ENCODE measurements at regions not wholly inside any gene's neighbourhood (a gene's known extent, or its start where the extent isn't known, plus 50 kb on each side); places are given as distances from the start of the nearest gene placed in this dataset.

GRCh38 chr14:82445810-82446570 is 912.3 kb upstream of the SEL1L start:
- WGBS, 4 donors, result 63 to 74% (median 70%) methylated on average over 5 of the region's 5 CpGs
- no peak for ATAC-seq
- no peaks in the 10 kb centered on the region for H3K9me3 ChIP-seq
- no peak overlapping the region for H3K4me3 ChIP-seq
- TF ChIP-seq POLR2A (IDR thresholded peaks at IDR 0.05), result no peak
- TF ChIP-seq CTCF (IDR thresholded peaks at IDR 0.05), result no peak
- no peak overlapping the region for H3K27ac ChIP-seq
- no peaks in the 10 kb centered on the region for H3K27me3 ChIP-seq
- H3K36me3 ChIP-seq, result no peaks in the 10 kb centered on the region
- no peak for DNase-seq
- intact Hi-C loops (cut with DNase I), result no loop called here
- H3K4me1 ChIP-seq, result no peaks in the 10 kb centered on the region

GRCh38 chr14:82447586-82447985 is 913.9 kb upstream of the SEL1L start:
- 50 to 53% (median 51%) methylated on average over 3 of the region's 3 CpGs for WGBS, 4 donors
- TF ChIP-seq POLR2A (IDR thresholded peaks at IDR 0.05) (no peak), CTCF (IDR thresholded peaks at IDR 0.05) (no peak)

GRCh38 chr14:82449926-82450468 is 916.3 kb upstream of the SEL1L start:
- Histone ChIP-seq H3K27ac (no peak overlapping the region), H3K4me3 (no peak overlapping the region), H3K36me3 (no peaks in the 10 kb centered on the region), H3K9me3 (no peaks in the 10 kb centered on the region), H3K27me3 (no peaks in the 10 kb centered on the region), H3K4me1 (no peaks in the 10 kb centered on the region)
- DNase-seq (no peak), ATAC-seq (no peak)
- 56 to 65% (median 58%) methylated on average over 5 of the region's 5 CpGs for WGBS, 4 donors
- TF ChIP-seq CTCF (IDR thresholded peaks at IDR 0.05), result no peak
- TF ChIP-seq POLR2A (IDR thresholded peaks at IDR 0.05), result no peak
- intact Hi-C loops (cut with DNase I), result no loop called here

More at GRCh38 chr14:82447586-82447985, 913.9 kb upstream of the SEL1L start:
- H3K4me1 ChIP-seq, result no peaks in the 10 kb centered on the region
- no peak overlapping the region for H3K4me3 ChIP-seq
- no peaks in the 10 kb centered on the region for H3K9me3 ChIP-seq
- ATAC-seq, result no peak
- DNase-seq, result no peak
- H3K27me3 ChIP-seq, result no peaks in the 10 kb centered on the region
- H3K36me3 ChIP-seq, result no peaks in the 10 kb centered on the region
- H3K27ac ChIP-seq, result no peak overlapping the region
- intact Hi-C loops (cut with DNase I), result no loop called here

GRCh38 chr14:82451675-82452074 is 918.0 kb upstream of the SEL1L start:
- no peak for ATAC-seq
- Histone ChIP-seq H3K4me1 (no peaks in the 10 kb centered on the region), H3K27ac (no peak overlapping the region), H3K4me3 (no peak overlapping the region), H3K36me3 (no peaks in the 10 kb centered on the region), H3K27me3 (no peaks in the 10 kb centered on the region), H3K9me3 (no peaks in the 10 kb centered on the region)
- no peak for DNase-seq
- intact Hi-C loops (cut with DNase I), result no loop called here
- TF ChIP-seq CTCF (IDR thresholded peaks at IDR 0.05) (no peak), POLR2A (IDR thresholded peaks at IDR 0.05) (no peak)
